ENCODE measurements at regions not wholly inside any gene's neighbourhood (a gene's known extent, or its start where the extent isn't known, plus 50 kb on each side); places are given as distances from the start of the nearest gene placed in this dataset.
A peak's percentile ranks its signal among the peaks of the same experiment; 100 is the strongest.

DNA sequence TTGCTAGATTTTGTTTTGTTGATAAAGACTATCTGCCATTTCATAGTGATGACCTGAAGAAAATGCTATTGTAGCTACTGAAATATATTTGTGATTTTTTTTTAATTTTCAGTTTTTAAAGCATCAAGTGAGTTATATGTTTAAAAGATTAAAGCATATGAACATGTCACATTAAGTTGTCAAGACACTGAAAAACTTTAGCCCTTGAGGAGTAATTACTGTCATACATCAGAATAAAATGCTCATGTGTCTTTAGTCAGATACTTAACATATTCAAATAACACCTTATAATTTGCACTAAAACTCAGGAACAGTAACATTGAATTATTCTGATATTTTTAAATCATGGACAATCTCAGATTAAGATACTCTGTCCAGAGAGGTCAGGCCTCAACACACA is 108.1 kb upstream of the ATXN7L3B start:
- in situ Hi-C loops (cut with HindIII; ENCODE audit: low pct_ligation_motif_present, low sequenced_read_pairs): no loop called here
- TF ChIP-seq, protein P1, sequence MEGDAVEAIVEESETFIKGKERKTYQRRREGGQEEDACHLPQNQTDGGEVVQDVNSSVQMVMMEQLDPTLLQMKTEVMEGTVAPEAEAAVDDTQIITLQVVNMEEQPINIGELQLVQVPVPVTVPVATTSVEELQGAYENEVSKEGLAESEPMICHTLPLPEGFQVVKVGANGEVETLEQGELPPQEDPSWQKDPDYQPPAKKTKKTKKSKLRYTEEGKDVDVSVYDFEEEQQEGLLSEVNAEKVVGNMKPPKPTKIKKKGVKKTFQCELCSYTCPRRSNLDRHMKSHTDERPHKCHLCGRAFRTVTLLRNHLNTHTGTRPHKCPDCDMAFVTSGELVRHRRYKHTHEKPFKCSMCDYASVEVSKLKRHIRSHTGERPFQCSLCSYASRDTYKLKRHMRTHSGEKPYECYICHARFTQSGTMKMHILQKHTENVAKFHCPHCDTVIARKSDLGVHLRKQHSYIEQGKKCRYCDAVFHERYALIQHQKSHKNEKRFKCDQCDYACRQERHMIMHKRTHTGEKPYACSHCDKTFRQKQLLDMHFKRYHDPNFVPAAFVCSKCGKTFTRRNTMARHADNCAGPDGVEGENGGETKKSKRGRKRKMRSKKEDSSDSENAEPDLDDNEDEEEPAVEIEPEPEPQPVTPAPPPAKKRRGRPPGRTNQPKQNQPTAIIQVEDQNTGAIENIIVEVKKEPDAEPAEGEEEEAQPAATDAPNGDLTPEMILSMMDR (IDR thresholded peaks at IDR 0.05; ENCODE audit: low read depth, low read length, missing control alignments): no peak
- no peak for DNase-seq
- Histone ChIP-seq H3K27me3 (replicated peaks) (no peaks in the 10 kb centered on the region), H3K27ac (no peak overlapping the region), H3K4me3 (ENCODE audit: low read depth, low read length) (no peak overlapping the region), H3K36me3 (replicated peaks) (no peaks in the 10 kb centered on the region)

DNA sequence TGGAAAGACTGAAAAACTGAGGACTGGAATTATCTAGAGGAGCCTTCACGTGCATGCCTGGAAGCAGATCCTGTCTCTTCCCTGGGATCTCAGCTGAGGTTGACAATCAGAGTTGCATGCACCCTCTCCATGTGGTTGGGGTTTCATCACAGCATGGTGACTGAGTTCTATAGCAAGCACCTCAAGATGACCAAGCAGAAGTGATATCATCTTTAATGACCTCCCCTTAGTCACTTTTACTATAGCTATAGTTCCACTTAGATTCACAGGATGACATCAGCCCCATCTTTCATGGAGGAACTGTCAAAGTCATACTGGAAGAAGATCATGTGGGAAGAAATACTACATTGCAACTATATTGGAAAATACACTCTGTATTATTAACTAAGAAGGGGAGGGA is 105.8 kb upstream of the ATXN7L3B start:
- TF ChIP-seq, protein P1 (IDR thresholded peaks at IDR 0.05; ENCODE audit: low read depth, low read length, missing control alignments): no peak
- no peaks in the 10 kb centered on the region for H3K36me3 ChIP-seq (replicated peaks)
- no peaks in the 10 kb centered on the region for H3K27me3 ChIP-seq (replicated peaks)
- DNase-seq: no peak
- H3K4me3 ChIP-seq (ENCODE audit: low read depth, low read length): no peak overlapping the region
- in situ Hi-C loops (cut with HindIII; ENCODE audit: low pct_ligation_motif_present, low sequenced_read_pairs): no loop called here
- no peak overlapping the region for H3K27ac ChIP-seq

DNA sequence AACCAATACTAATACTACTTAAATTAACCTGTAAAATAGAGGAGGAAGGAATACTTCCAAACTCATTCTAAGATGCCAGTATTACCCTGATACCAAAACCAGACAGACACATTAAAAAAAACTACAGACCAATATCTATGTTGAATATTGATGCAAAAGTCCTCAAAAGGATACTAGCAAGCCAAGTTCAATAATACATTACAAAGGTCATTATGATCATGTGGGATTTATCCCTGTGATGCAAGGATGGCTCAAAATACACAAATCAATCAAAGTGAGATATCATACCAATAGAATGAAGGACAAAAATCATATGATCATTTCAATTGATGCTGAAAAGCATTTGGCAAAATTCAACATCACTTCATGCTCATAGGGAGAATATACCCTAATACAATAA is 97.2 kb upstream of the ATXN7L3B start:
- in situ Hi-C loops (cut with HindIII; ENCODE audit: low pct_ligation_motif_present, low sequenced_read_pairs): no loop called here
- Histone ChIP-seq H3K36me3 (replicated peaks) (no peaks in the 10 kb centered on the region), H3K27me3 (replicated peaks) (no peaks in the 10 kb centered on the region), H3K4me3 (ENCODE audit: low read depth, low read length) (no peak overlapping the region), H3K27ac (no peak overlapping the region)
- DNase-seq: no peak
- TF ChIP-seq, protein P1 (IDR thresholded peaks at IDR 0.05; ENCODE audit: low read depth, low read length, missing control alignments): no peak

DNA sequence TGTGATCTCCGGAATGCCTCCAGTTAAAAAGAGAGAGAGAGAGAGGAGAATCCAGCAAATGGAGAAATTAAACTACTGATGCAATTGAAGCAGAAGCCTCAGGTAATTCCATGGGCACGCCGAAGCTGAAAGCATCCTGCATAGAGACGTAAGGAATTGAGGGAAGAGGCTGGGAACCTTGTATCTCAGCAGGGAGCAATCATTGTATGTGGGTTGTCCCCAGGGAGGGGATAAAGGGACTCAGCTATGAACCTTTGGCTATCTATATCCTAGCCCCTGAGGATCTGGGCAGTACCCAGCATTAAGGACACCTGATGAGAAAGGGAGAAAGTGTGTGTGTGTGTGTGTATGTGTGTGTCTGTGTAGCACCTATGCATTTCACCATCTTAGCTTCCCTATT is 95.8 kb upstream of the ATXN7L3B start:
- DNase-seq: no peak
- Histone ChIP-seq H3K27ac (no peak overlapping the region), H3K36me3 (replicated peaks) (no peaks in the 10 kb centered on the region), H3K27me3 (replicated peaks) (no peaks in the 10 kb centered on the region), H3K4me3 (ENCODE audit: low read depth, low read length) (no peak overlapping the region)
- TF ChIP-seq, protein P1 (IDR thresholded peaks at IDR 0.05; ENCODE audit: low read depth, low read length, missing control alignments): no peak
- in situ Hi-C loops (cut with HindIII; ENCODE audit: low pct_ligation_motif_present, low sequenced_read_pairs): no loop called here

DNA sequence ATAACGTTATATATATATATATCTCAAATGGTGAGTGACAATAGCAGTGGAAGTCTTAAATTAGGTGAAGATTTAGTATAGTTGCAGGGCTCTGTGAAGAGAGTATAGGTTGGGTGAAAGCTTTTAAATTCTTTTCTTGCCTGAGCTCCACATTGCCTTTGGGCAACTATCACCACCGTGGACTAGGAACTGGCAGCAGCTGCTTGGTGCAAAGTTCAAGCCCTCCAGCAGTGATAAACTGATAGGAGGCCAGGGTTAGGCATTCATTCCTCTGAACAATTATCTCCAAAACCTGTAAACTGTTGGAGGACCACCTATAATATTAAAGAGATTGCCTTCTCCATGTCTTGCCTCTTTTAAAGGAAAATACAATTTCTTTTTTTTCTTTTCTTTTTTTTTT is 91.2 kb upstream of the ATXN7L3B start:
- H3K4me3 ChIP-seq (ENCODE audit: low read depth, low read length): no peak overlapping the region
- no peaks in the 10 kb centered on the region for H3K36me3 ChIP-seq (replicated peaks)
- no peak for DNase-seq
- H3K27me3 ChIP-seq (replicated peaks): no peaks in the 10 kb centered on the region
- no peak overlapping the region for H3K27ac ChIP-seq
- TF ChIP-seq, protein P1 (IDR thresholded peaks at IDR 0.05; ENCODE audit: low read depth, low read length, missing control alignments): no peak
- in situ Hi-C loops (cut with HindIII; ENCODE audit: low pct_ligation_motif_present, low sequenced_read_pairs): no loop called here

DNA sequence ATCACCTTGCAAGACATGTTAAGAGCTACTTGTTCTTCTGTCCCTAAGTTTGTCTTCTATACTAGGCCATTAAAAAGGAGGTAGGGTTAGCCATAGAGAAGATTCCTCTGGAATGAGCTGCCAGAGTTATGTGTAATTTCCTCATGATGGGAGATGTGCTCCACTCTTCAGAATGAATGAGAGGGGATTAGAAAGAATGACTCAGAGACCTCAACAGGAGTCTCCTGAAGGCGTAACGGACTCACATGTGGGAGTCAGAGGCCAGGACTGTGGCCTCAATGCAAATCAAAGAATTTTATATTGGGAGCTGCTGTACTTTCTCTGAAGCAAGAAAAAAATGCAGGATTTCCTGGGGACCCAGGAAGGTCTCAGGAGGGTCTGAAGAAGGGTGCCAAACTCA is 87.8 kb upstream of the ATXN7L3B start:
- TF ChIP-seq, protein P1 (IDR thresholded peaks at IDR 0.05; ENCODE audit: low read depth, low read length, missing control alignments): no peak
- no peaks in the 10 kb centered on the region for H3K36me3 ChIP-seq (replicated peaks)
- H3K27ac ChIP-seq: no peak overlapping the region
- H3K4me3 ChIP-seq (ENCODE audit: low read depth, low read length): no peak overlapping the region
- in situ Hi-C loops (cut with HindIII; ENCODE audit: low pct_ligation_motif_present, low sequenced_read_pairs): no loop called here
- DNase-seq: peak; percentile 3
- H3K27me3 ChIP-seq (replicated peaks): no peaks in the 10 kb centered on the region

Measured in brain microvascular endothelial cell (primary cell).